Upper lobe of left lung (tissue), 6 donors: ENCODE measurements at regions not wholly inside any gene's neighbourhood (a gene's known extent, or its start where the extent isn't known, plus 50 kb on each side); places are given as distances from the start of the nearest gene placed in this dataset.

Experiments
- ATAC-seq, 2 donors: fragments of 200-7000 bp; cut with Tn5 transposase; one replicate each; pipeline ENCODE4 v1.9.1; 2022; ENCODE audit warnings: mild to moderate bottlenecking in 2 of 2, moderate library complexity in 2 of 2; ENCODE audit not compliant: low FRiP score in 2 of 2
- DNase-seq, 2 donors: peaks; one replicate each; pipeline ENCODE4 v3.0.0-alpha.2; 2019 to 2020
- H3K27ac ChIP-seq, 4 donors: fragments of 200-600 bp; sonication (generic); one replicate each; pipeline ENCODE4 v1.5.1; 2016 to 2019
- H3K27me3 ChIP-seq, 4 donors: fragments of 200-600 bp; sonication (generic); one replicate each; pipeline ENCODE4 v1.5.1; 2017 to 2019
- H3K36me3 ChIP-seq, 4 donors: fragments of 200-600 bp; sonication (generic); one replicate each; pipeline ENCODE4 v1.5.1; 2016 to 2019
- H3K4me1 ChIP-seq, 4 donors: fragments of 200-600 bp; sonication (generic); one replicate each; pipeline ENCODE4 v1.5.1; 2018 to 2019
- H3K4me3 ChIP-seq, 4 donors: fragments of 200-600 bp; sonication (generic); one replicate each; pipeline ENCODE4 v1.5.1; 2017 to 2019; ENCODE audit warnings: mild to moderate bottlenecking in 2 of 4, moderate library complexity in 1 of 4
- H3K9me3 ChIP-seq, 4 donors: fragments of 200-600 bp; sonication (generic); one replicate each; pipeline ENCODE4 v1.5.1; 2018 to 2019
- EP300 ChIP-seq, 4 donors: sonication (generic); formaldehyde crosslinking; IDR thresholded peaks; one replicate each; pipeline ENCODE4 v1.5.1; 2017; ENCODE audit warnings: antibody characterized with exemption in 4 of 4, control low read depth in 2 of 4
- POLR2A ChIP-seq, 4 donors: fragments of 450-650 bp; IDR thresholded peaks; one replicate each; pipeline ENCODE4 v1.5.1; 2016 to 2017; ENCODE audit warnings: antibody characterized with exemption in 4 of 4, mild to moderate bottlenecking in 2 of 4
- POLR2AphosphoS5 ChIP-seq, 2 donors: sonication (generic); formaldehyde crosslinking; IDR thresholded peaks; one replicate each; pipeline ENCODE4 v1.5.1; 2017; ENCODE audit warnings: antibody characterized with exemption in 2 of 2
- WGBS, 2 donors: methylation state at CpG; one replicate each; pipeline ENCODE4 v1.1.5; 2017 to 2018; 5-methylcytosine and 5-hydroxymethylcytosine counted together
- TF ChIP-seq, protein P1 (sequence below), 6 experiments: fragments of 450-650 bp in 4 of 6; fragments of 200-600 bp in 2 of 6; sonication (generic) in 2 of 6; IDR thresholded peaks; one replicate each; pipeline ENCODE4 v1.5.1; 2016 to 2019; ENCODE audit warnings: antibody characterized with exemption in 6 of 6
- donor health status: DM: no; HTN: no; CAD: no; lungs with moderate emphysema.
- donor health status: DM: no; HTN: yes; CAD: no; lungs with severe emphysema.

DNA sequence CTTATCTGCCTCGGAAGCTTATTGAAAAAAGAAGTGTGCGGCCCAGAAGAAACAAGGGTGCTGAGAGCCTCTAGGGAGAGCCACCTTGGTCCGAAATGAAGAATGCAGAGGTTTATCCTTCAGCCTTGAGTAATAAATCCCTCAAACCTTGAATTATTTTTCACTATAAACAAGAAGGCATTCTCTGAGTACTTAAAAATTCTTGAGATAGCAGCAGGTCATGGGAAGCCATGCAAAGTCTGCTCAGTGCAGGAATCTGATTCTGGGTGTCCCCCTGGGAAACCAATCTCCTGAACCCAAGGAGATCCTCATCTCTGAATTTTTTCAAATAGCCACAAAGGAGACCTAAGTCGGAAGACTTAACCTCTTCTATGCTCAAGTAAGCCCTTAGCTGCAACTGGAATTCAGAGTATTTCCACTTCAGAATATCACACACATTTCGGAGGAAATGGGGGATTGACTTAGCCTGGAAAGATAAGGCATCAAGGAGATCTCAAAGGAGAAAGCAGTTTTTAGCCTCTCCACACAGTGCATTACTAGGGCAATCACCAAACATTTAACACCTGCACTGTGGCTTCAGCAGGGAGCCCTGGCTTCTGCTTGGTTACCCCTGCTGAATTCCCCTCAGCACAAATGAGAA is 365.0 kb downstream of the ETS1 start:
- no peak for TF ChIP-seq EP300 (IDR thresholded peaks at IDR 0.05)
- no peaks in the 10 kb centered on the region for H3K4me1 ChIP-seq
- no peaks in the 10 kb centered on the region for H3K9me3 ChIP-seq
- no peaks in the 10 kb centered on the region for H3K27me3 ChIP-seq
- H3K4me3 ChIP-seq: no peak overlapping the region
- 66 to 67% methylated on average over 5 of the region's 5 CpGs for WGBS, 2 donors
- DNase-seq: no peak
- ATAC-seq: peak in 1 of 2 donors; percentile 37
- no peak overlapping the region for H3K27ac ChIP-seq
- H3K36me3 ChIP-seq: no peaks in the 10 kb centered on the region

GRCh38 chr11:128219731-128220120 is 367.6 kb downstream of the ETS1 start:
- H3K9me3 ChIP-seq: no peaks in the 10 kb centered on the region
- no peaks in the 10 kb centered on the region for H3K4me1 ChIP-seq
- WGBS, 2 donors: 63 to 76% methylated on average over 4 of the region's 4 CpGs
- no peak overlapping the region for H3K4me3 ChIP-seq
- H3K36me3 ChIP-seq: no peaks in the 10 kb centered on the region
- no peak overlapping the region for H3K27ac ChIP-seq
- no peak for TF ChIP-seq POLR2A (IDR thresholded peaks at IDR 0.05)
- TF ChIP-seq, protein P1, sequence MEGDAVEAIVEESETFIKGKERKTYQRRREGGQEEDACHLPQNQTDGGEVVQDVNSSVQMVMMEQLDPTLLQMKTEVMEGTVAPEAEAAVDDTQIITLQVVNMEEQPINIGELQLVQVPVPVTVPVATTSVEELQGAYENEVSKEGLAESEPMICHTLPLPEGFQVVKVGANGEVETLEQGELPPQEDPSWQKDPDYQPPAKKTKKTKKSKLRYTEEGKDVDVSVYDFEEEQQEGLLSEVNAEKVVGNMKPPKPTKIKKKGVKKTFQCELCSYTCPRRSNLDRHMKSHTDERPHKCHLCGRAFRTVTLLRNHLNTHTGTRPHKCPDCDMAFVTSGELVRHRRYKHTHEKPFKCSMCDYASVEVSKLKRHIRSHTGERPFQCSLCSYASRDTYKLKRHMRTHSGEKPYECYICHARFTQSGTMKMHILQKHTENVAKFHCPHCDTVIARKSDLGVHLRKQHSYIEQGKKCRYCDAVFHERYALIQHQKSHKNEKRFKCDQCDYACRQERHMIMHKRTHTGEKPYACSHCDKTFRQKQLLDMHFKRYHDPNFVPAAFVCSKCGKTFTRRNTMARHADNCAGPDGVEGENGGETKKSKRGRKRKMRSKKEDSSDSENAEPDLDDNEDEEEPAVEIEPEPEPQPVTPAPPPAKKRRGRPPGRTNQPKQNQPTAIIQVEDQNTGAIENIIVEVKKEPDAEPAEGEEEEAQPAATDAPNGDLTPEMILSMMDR (IDR thresholded peaks at IDR 0.05): no peak
- no peak for TF ChIP-seq EP300 (IDR thresholded peaks at IDR 0.05)
- TF ChIP-seq POLR2AphosphoS5 (IDR thresholded peaks at IDR 0.05): no peak
- ATAC-seq (no peak), DNase-seq (no peak)
- no peaks in the 10 kb centered on the region for H3K27me3 ChIP-seq

DNA sequence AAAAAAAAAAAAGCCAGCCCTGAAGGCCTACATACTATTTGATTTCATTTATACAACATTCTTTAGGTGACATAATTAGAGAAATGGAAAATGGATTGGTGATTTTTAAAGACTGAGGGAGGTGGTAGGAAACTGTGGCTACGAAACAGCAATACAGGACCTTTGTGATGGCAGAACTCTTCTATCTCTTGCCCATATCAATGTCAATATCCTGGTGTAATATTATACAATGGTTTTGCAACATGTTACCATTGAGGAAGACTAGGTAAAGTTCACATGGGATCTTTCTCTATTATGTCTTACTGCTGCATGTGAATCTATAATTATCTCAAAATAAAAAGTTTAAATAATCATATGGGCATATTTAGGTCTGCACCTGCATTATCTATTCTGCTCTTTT is 371.2 kb downstream of the ETS1 start:
- TF ChIP-seq, protein P1 (IDR thresholded peaks at IDR 0.05): no peak
- TF ChIP-seq EP300 (IDR thresholded peaks at IDR 0.05): no peak
- no peak for TF ChIP-seq POLR2AphosphoS5 (IDR thresholded peaks at IDR 0.05)
- TF ChIP-seq POLR2A (IDR thresholded peaks at IDR 0.05): no peak
- no peak for ATAC-seq
- WGBS, 2 donors: 90 to 95% methylated on average over 1 of the region's 1 CpG

DNA sequence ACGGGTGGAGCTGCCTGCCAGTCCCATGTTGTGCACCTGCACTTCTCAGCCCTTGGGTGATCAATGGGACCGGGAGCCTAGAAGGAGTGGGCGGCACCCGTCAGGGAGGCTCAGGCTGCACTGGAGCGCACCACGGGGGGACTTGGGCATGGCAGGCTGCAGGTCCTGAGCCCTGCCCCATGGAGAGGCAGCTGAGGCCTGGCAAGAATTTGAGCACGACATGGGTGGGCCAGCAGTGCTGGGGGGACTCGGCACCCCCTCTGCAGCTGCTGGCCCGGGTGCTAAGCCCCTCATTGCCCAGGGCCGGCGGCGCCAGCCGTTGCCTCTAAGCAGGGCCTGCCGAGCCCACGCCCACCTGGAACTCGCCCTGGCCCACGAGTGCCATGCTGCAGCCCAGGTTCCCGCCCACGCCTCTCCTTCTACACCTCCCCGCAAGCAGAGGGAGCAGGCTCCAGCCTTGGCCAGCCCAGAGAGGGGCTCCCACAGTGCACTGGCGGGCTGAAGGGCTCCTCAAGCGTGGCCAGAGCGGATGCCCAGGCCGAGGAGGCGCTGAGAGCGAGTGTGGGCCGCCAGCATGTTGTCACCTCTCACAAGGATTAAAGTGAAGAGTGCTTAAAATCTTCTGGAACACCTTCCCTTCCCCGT is 372.0 kb downstream of the ETS1 start:
- no peaks in the 10 kb centered on the region for H3K9me3 ChIP-seq
- H3K27me3 ChIP-seq: no peaks in the 10 kb centered on the region
- WGBS, 2 donors: 94 to 97% methylated on average over 4 to 17 of the region's 28 CpGs
- peaks cover 0 to 3% (median 0%) of the 10 kb centered on the region in 4 donors for H3K4me1 ChIP-seq
- TF ChIP-seq EP300 (IDR thresholded peaks at IDR 0.05) (no peak), POLR2A (IDR thresholded peaks at IDR 0.05) (no peak), POLR2AphosphoS5 (IDR thresholded peaks at IDR 0.05) (no peak)
- TF ChIP-seq, protein P1 (IDR thresholded peaks at IDR 0.05): no peak
- peak in 1 of 2 donors; percentile 65 for DNase-seq
- no peak overlapping the region for H3K4me3 ChIP-seq
- no peaks in the 10 kb centered on the region for H3K36me3 ChIP-seq
- no peak overlapping the region for H3K27ac ChIP-seq
- no peak for ATAC-seq

More for the DNA sequence above, 371.2 kb downstream of the ETS1 start:
- Histone ChIP-seq H3K9me3 (no peaks in the 10 kb centered on the region), H3K27me3 (no peaks in the 10 kb centered on the region), H3K27ac (no peak overlapping the region), H3K4me1 (no peaks in the 10 kb centered on the region), H3K36me3 (no peaks in the 10 kb centered on the region), H3K4me3 (no peak overlapping the region)
- no peak for DNase-seq

- no peak for TF ChIP-seq POLR2A (IDR thresholded peaks at IDR 0.05)
- TF ChIP-seq, protein P1 (IDR thresholded peaks at IDR 0.05): no peak
- no peak for TF ChIP-seq POLR2AphosphoS5 (IDR thresholded peaks at IDR 0.05)
- TF ChIP-seq EP300 (IDR thresholded peaks at IDR 0.05): no peak
- Histone ChIP-seq H3K4me1 (peaks cover 0 to 5% (median 1%) of the 10 kb centered on the region in 4 donors), H3K9me3 (no peaks in the 10 kb centered on the region), H3K27me3 (no peaks in the 10 kb centered on the region), H3K27ac (no peak overlapping the region), H3K36me3 (no peaks in the 10 kb centered on the region), H3K4me3 (no peak overlapping the region)
- ATAC-seq (no peak), DNase-seq (no peak)
- 90 to 91% methylated on average over 9 of the region's 9 CpGs for WGBS, 2 donors
Measured at GRCh38 chr11:128214263-128214662, 373.1 kb downstream of the ETS1 start.
